ENCODE measurements at regions not wholly inside any gene's neighbourhood (a gene's known extent, or its start where the extent isn't known, plus 50 kb on each side); places are given as distances from the start of the nearest gene placed in this dataset.

GRCh38 chr6:104521176-104521575 is 338.5 kb downstream of the HACE1 start:
- TF ChIP-seq, protein P1, sequence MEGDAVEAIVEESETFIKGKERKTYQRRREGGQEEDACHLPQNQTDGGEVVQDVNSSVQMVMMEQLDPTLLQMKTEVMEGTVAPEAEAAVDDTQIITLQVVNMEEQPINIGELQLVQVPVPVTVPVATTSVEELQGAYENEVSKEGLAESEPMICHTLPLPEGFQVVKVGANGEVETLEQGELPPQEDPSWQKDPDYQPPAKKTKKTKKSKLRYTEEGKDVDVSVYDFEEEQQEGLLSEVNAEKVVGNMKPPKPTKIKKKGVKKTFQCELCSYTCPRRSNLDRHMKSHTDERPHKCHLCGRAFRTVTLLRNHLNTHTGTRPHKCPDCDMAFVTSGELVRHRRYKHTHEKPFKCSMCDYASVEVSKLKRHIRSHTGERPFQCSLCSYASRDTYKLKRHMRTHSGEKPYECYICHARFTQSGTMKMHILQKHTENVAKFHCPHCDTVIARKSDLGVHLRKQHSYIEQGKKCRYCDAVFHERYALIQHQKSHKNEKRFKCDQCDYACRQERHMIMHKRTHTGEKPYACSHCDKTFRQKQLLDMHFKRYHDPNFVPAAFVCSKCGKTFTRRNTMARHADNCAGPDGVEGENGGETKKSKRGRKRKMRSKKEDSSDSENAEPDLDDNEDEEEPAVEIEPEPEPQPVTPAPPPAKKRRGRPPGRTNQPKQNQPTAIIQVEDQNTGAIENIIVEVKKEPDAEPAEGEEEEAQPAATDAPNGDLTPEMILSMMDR (IDR thresholded peaks at IDR 0.05): no peak

- TF ChIP-seq, protein P1 (IDR thresholded peaks at IDR 0.05): no peak
Observed at GRCh38 chr6:104519566-104519965, 340.2 kb downstream of the HACE1 start.

DNA sequence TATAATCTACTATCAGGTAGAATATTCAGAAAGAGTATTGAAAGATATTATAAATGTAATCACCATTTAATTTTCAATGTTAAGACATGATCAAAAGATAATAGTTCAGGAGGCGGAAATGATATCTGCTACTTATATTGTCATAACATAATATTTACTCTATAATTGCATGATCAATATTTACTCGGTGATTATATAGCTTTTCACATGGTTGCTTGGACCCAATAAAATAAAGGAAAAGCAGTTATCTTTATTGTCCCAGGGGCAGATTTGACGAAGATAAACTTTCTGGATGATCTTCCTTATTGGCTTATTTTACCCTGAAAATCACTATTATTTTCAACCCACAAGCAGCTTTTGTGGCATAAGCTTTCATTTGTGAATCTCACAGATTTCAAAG is 350.4 kb downstream of the HACE1 start:
- TF ChIP-seq, protein P1 (IDR thresholded peaks at IDR 0.05): no peak

GRCh38 chr6:104506429-104506828 is 353.3 kb downstream of the HACE1 start:
- TF ChIP-seq, protein P1 (IDR thresholded peaks at IDR 0.05): no peak

DNA sequence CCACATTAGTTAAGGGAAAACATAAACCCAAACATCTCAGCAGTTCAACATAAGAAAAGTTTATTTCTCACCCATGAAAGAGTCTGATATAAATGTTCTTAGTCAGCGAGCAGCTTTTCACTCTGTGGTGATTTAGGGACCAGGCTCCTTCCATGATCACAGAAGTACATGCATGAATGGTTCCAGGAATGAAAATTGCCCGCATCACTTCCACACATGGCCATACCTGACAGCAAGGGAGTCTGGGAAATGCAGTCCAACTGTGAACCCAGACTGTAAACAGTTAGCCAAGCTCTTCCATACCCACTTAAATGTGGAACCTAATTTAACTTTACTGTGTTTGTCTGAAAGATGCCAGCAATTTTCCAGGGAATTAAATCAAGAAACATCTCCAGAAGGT is 353.9 kb downstream of the HACE1 start:
- TF ChIP-seq, protein P1 (IDR thresholded peaks at IDR 0.05): no peak

- TF ChIP-seq, protein P1 (IDR thresholded peaks at IDR 0.05): no peak
Observed at GRCh38 chr6:104500265-104500664, 359.5 kb downstream of the HACE1 start.

DNA sequence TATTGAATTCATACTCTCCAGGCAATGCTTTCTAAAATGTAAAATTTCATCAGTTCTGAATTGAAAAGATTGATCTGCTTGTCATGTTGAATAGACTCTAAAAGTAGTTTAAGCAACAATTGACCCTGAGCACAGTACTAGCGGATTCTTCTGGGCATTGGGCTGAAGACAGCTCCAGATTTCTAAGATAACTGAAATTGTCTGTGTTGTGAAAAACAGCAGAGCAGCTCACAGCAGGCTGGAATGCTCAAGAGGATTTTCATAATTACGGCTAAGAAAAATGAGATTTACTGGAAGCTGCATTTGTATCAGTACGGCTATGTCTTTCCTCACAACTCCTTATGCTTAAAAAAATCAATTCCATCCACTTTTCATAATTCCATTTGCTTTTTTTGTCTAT is 373.7 kb downstream of the HACE1 start:
- TF ChIP-seq, protein P1 (IDR thresholded peaks at IDR 0.05): no peak

GRCh38 chr6:104484626-104485025 is 375.1 kb downstream of the HACE1 start:
- TF ChIP-seq, protein P1 (IDR thresholded peaks at IDR 0.05): no peak
